GM18505 (cell line): ENCODE measurements at regions not wholly inside any gene's neighbourhood (a gene's known extent, or its start where the extent isn't known, plus 50 kb on each side); places are given as distances from the start of the nearest gene placed in this dataset.

Experiments
- ATAC-seq: cut with Tn5 transposase; IDR thresholded peaks from one replicate; pipeline ENCODE4 v1.9.1; 2021; ENCODE audit not compliant: unreplicated experiment
- POLR2A ChIP-seq: IDR thresholded peaks from 4 replicates; pipeline ENCODE4 v1.6.1; 2011; ENCODE audit warnings: borderline replicate concordance; ENCODE audit not compliant: insufficient read depth, insufficient read length; ENCODE audit errors: extremely low read depth

DNA sequence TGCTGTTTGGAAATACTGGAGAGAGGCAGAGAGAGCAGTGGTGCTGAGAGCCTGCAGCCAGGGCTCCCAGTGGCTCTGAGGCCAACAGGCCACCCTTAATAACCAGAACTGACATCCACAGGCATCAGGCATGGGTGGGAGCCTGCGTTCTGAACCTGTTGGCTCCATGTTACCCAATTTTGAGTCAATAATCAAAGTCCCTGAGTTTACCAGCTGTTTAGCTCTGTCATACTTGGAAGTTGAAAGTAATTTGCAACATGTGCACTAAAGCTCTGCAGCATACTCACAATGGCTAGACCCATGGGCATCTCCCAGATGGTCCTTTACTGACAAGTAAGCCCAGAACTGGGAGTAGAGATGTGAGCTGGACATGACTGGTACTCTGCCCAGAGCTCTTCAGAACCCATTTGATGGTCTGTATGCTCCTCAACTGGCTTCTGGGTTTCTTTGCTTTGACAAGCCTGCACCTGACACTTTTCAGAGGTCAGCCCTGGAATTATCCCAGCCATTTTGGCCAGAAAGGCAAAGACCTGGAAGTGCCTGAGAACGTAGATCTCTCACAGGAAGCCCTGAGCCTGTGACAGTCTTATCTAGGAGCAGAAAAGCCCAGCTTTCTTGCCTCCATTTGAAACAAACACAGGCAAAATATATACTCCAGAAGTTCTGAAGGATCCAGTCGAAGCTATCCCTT, 122.4 kb upstream of the CITED2 start:
- TF ChIP-seq POLR2A, result no peak
- ATAC-seq, result no peak

DNA sequence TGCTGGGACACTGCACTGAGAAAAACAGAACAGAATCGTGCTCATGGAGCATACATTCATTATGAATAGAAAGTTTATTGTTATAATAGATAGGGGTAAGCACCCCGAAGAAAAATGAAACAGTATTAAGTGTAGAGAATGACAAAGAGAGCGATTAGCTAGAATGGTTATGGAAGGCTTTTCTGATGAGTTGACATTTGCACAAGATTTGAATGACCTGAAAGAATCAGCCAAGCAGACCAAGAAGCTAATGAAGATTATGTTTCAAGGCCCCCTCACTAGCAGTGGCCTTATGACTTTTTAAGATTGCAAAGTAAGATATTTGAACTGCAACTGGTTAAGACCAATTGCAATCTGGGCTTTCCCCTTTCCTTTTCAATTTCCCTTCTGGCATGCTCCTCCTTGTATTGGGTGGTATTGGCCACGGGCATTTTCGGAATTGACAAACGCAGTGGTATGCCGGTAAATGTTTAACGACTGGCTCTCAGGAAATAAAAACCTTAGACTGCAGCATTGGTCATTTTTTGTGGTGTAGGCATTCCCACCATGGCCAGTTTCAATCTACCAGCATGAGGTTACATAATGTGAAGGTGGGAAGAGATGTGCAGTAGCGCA, 120.0 kb upstream of the CITED2 start:
- no peak for TF ChIP-seq POLR2A
- ATAC-seq, result no peak

DNA sequence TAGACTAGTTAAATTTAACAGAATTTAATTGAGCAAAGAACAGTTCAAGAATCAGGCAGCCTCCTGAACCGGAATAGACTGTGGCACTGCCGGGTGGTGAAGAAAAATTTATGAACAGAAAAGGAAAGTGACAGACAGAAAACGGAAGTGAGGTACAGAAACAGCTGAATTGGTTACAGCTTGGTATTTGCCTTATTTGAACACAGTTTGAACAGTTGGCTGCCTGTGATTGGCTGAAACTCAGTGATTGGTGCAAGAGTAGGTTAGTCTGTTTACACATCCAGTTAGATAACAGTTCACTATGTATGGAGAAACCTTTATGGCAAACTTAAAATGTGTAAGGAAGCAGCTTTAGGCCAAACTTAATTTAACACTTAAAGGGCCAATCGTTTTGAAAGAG, 116.0 kb upstream of the CITED2 start:
- no peak for ATAC-seq

DNA sequence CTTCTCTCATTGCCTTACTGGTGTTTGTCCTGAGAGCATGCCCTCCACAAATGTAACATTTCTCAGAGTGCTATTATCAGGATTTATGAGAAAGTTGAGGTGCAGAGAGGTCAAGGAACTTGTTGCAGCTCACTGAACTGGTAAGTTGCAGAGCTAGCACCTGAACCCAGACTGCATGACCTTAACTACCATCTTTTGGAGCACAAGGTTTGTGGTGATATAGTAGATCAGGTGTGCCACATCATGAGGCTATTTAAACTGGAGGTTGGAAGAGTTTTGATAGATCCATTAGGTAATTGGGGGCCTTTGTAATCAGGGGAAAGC, 112.0 kb upstream of the CITED2 start:
- no peak for TF ChIP-seq POLR2A

More for the DNA sequence above, 116.0 kb upstream of the CITED2 start:
- TF ChIP-seq POLR2A, result no peak

DNA sequence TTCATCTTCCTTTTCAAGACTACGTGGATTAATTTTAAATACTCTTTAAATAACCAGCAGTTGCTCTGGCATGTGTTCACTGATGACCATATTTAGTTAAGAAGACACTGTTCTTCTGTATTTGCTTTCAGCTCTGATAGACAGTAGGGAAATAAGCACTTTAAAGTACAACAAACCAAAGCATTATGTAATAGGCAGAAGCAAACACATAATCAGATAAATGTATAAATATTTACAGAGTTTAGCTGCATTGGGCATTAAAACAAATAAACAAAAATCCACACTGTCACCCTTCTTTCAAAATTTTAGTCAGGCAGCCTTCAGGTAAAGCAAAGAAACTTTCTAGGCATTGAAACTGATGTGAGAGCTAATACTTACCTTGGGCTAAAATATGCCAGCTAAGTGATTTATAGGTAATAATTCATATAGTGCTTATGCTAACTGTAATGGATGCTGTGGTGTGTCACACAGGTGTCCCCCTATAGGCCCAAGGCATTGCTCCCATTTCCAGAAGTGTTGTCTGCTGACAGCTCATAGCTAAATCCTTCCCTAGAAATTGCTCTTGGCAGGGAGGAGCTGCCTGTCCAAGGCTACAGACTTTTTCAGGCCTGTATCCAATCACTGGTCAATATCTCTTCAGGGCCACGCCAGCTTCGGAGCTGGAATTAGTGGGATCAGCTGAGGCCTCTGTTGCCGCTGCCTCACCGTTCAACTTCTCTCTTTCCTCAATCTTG, 111.5 kb upstream of the CITED2 start:
- no peak for ATAC-seq
- no peak for TF ChIP-seq POLR2A

More for the DNA sequence above, 112.0 kb upstream of the CITED2 start:
- ATAC-seq, result peak; percentile 71

DNA sequence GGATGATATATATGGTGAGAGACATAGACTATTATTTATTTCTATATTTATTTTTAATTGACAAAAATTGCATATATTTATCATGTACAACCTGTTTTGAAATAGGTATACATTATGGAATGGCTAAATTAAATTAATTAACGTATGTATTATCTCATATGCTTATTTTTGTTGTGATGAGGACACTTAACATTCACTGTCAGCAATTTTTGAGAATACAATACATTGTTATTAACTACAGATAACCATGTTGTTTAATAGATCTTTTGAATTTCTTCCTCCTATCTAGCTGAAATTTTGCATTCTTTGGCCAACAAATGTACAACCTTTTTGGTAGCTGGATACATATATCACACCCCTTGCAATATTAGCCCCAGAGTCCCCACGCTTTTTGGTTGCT, 110.7 kb upstream of the CITED2 start:
- no peak for TF ChIP-seq POLR2A
- no peak for ATAC-seq

DNA sequence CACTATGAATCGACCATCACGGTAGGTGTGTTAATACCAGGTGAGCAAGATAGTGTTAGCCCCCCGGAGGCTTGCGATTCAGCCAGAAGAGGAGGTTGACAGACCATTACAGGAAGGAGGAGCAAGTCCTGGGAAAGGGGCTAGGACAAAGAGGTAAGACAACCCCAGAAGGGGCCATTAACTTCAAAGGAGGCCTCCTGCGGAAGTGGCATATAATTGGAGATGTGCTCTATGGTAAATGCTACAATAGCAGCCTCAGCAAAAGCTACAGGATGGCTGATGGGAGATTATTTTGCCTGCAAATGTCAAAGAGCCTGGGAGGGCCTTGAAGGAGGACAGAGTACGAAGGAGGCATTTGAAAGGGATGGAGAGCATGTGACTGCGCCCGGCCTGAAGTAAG, 108.6 kb upstream of the CITED2 start:
- ATAC-seq, result no peak
- no peak for TF ChIP-seq POLR2A

DNA sequence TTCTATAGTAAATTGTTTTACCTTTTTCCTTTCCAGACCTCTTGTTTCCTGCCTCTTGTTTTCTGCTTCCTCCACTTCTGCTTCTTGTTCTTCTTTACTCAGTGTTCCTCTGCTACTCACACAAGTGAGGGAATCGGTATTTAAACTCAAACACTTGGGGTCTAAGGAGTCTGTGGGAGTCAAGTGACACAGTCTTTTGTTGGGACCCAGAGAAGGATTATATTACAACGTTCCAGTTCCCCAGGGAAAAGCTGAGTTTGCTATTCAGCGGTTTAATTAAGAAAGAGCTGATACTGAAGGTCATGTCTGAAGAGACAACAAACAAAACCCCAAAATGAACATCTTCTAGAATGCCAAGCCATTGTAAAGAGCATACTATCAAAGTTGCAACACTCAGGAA, 107.8 kb upstream of the CITED2 start:
- no peak for TF ChIP-seq POLR2A
- ATAC-seq, result no peak

DNA sequence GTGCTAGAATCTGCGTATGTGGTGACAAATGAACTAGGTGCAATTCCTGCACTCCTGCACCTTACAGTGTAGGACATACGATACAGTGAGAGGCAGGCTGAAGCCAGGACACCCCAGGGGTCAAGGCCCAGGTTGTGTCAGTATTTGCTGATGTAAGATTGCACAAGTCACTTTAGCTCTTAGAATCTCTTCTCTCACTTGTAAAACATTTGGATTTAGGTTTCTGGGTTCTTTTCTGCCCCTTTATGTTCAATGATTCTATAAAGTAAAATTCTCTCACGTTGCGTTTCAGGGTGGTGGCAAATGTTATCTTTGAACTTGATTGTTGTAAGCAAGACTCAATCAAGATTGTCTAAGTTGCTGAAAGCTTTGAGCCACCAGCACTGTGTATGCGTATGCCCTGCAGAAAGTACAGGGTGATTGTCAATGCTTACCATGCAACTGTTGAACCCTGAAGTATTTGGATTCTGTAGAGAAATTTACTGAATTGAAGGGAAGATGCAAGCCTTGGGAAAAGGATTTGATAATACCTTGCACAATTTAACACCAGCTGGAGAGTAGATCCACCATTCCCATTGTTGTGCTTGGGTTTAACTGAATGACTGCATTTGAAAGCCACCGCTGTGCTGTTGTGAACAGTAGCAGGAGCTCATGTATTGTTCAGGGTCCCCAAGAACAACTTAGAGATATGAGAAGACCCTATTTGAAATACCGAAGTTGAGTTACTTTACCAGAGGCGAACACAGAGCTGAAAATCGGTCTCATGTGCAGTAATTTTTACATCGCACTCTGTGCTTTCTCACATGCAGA, 106.1 kb upstream of the CITED2 start:
- no peak for ATAC-seq
- TF ChIP-seq POLR2A, result no peak

DNA sequence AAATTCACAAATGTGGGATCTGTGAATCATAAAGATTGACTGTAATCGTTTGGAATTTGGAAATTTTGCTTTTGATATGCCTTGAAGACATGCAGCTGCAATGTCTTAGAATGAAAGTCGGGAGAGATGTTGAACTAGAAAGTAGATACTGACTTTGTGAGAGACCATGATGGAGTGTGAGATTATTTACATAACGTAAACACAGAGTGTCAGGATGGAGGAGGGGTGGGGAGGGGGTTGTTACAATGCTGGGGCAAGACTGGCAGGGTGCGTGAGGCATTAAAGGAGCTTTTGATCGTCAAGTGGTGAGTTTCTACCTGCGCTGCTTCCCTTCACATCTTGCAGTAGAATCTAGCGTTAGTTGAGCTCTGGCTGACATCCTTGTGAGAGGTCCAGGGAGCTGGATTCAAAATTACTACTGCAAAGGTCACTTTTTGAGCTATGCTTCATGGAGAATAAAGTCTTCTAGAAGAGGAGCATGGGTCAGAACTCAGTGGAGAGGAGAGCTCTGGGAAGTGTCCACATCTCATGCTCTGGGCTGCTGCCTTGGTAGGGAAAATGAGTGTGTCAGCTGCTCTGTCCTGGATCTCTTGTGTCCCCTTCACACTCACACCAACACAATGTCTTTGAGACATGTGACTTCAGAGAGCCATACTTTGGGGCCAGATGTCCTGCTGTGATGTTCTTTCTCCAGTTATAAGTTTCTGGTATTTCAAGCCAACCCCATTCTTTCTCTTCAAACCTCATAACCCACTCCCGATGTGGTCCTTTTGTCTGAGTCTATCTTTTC, 105.2 kb upstream of the CITED2 start:
- TF ChIP-seq POLR2A, result no peak
- ATAC-seq, result no peak

DNA sequence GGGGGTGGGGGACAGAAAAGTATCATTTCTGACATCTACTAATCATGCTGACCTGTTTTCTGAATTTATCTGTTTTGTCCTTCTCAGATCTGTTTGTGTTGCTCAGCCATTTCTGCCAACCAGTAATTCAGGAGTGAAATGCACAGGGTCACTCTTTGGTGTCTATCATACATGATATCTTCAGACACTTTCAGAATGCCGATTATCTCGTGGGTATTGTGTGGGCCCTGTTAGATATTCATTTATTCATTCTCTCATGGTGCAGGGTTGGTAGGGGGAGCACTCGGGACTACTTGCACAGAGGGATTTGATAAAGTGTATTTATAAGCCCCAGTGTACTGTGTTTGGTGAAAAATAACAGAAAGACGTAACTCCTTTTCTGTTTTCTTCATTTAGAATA, 101.2 kb upstream of the CITED2 start:
- no peak for ATAC-seq

DNA sequence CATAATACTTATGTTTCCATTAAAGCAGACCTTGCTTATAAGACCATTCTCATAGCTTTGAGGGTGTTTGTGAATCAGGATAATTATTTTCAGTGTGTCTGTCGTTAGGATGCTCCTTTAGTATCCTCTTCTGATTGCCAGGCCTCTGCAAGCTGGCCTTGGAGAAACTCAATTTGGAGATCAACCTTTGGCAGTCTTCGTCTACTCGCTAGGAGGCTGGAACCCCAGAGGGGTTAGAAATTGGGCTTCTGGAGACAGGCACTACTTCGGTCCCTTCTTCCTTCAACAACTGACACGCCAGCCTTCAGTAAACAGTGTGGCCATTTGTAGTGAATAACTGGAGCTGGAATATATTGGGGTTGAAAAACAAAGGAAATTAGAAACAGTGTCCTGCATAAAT, 100.8 kb upstream of the CITED2 start:
- TF ChIP-seq POLR2A, result no peak
- no peak for ATAC-seq

More for the DNA sequence above, 101.2 kb upstream of the CITED2 start:
- TF ChIP-seq POLR2A, result no peak

DNA sequence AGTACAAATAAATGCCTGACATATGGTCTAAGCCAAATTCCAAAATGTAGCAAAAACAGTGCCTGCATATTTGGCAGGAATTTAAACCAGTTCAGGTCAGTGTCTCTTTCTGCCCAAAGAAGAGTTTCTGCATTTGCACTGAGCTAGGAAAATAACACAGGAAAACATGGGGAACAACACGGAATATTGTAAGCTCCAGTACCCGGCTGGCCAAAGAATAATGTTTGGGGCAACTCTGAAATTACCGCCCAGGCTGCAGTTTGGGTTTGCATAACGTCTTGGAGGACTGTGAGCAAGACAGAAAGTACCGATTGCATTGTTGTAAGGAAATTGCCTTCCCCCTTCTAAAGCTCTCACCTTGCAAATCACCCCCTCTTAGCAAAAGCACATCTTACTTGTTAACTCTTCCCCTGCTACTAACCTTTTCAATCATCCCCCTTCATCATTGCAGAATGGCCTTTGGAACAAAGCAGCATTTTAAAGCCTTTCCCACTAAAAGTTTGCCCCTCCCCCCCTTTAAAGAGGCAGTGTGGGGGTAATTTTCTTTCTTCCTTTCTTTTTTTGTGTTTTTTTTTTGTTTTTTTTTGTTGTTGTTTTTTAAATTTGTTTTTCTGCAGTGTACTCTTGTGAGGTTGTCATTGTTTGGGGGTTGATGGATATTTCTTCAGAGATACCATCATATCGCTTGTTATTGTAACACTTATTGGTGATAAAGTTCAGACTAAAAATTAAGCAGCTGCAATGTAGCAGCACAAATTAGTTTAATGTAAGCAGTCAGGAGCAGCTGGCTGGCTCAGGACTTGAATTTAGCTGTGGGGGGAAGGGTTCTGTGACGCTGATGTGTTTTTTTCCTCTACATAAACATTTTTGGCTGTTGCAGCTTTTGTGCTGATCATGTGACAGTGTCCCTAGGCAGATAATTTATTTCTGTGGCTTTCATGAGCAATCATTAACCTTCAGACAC, 100.0 kb upstream of the CITED2 start:
- peak; percentile 57 for ATAC-seq
- no peak for TF ChIP-seq POLR2A
